Activated T-helper 1 cell treated with Interleukin-2 at 50 U/mL for 16 hours (primary cell): ENCODE measurements at regions not wholly inside any gene's neighbourhood (a gene's known extent, or its start where the extent isn't known, plus 50 kb on each side); places are given as distances from the start of the nearest gene placed in this dataset.

Experiments used
- DNase-seq: peaks from one replicate; pipeline ENCODE4 v3.0.0-alpha.2; 2020; ENCODE audit warnings: low read depth

DNA sequence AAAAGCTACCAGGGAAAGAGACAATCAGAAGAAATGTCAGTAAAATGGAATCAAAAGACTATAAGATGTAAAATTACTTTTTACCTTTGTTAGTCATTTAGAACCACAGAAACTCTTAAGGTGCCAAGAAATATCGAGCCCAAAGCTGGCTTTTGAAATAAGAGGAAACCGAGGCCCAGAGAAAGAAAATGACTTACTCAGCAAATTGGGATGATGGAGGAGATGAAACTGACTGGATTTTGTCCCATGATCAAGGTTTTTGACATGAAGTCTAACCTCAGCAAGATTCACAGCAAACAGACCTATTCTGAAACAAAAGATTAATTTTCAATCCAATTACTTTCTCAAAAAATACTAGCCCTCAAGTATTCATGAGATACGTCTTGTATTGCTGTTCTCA is 696.2 kb upstream of the WWC1 start:
- no peak for DNase-seq

DNA sequence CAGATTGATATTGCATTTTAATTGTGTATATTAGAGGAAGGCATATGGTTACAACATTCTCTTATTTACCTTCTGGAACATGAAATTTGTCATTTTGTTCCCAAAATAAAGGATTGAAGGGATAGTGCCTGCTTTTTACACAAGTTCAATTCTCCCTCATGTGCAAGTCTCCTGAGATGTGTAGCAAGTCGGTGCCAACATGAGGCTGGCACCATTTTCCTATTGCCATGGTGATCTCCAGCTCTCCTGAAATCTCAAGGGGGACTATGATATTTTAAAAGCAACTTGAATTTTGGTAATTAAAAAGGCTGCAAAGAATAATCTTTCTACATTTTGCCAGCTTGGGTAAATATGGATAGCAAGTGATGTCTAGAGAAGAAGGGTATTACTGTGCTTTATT is 693.3 kb upstream of the WWC1 start:
- DNase-seq: no peak

DNA sequence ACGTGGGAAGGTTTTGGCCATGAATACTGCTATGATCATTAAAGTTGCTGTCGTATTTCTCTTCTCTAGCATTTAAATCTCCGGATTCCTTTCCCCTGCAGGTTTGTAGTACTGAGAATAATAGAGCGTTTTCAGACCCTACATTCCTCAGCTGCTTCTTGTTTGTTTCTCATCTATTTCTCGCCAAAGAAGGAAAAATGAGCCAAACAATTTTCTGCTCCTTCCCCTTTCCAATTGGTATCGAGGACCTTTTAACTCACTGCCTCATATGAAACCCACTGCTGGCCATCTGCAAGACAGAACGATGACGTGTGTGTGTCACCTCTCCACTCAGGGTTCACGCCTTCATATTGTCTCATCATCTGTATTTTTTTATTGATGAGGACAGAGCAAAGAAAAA is 689.4 kb upstream of the WWC1 start:
- DNase-seq: no peak

DNA sequence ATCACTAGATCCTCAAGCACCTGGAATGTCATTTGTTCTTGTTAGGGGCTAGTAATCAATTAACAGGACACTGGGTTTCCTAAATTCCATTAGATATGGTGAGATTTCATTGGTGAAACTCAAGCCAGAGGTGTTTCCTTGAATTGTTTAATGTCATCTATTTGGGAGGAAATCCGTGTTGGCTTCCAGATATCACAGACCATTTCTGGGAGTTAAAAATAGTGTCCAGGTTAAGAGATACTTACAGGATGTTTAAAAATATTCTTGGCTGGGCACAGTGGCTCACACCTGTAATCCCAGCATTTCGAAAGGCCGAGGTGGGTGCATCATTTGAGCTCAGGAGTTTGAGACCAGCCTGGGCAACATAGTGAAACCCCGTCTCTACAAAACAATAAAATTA is 688.3 kb upstream of the WWC1 start:
- no peak for DNase-seq

DNA sequence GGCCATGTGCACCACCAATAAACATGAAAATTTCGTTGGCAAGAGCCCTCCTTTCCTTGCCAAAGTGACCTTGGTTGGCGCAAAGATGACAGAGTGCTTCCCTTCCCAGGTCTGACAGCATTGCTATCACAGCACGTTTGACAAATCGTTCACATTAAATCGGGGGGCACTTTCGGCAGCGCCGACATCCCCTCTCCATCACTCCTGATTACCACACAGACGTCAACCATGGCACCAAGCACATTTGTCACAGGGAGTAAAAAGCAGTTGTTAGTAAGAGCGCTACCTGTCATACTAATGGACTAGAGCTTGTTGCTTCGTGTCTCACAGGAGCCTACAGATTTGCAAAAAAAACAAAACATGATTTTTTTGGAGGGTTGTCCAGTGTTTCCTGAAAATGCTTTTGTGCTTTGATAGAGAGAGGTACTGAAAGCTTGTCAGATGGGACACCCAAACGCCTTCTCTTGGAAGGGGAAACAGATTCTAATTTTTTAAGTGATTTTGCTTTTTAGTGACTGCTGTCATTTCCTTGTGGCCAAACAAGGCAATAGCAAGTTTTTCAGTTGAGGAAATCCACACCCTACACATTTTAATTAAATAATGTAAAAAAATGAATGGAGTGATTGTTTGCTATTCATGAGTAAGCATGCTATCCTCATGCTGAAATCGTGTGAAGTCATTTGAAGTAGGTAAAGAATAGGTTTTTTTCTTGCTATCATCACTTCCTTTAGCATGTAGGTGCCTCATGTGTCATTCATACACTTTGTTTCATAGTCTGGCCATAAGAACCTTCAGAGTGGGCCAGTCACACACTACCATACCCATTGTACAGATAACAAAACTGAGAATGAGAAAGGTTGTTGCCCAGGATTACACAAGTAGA is 682.8 kb upstream of the WWC1 start:
- no peak for DNase-seq

DNA sequence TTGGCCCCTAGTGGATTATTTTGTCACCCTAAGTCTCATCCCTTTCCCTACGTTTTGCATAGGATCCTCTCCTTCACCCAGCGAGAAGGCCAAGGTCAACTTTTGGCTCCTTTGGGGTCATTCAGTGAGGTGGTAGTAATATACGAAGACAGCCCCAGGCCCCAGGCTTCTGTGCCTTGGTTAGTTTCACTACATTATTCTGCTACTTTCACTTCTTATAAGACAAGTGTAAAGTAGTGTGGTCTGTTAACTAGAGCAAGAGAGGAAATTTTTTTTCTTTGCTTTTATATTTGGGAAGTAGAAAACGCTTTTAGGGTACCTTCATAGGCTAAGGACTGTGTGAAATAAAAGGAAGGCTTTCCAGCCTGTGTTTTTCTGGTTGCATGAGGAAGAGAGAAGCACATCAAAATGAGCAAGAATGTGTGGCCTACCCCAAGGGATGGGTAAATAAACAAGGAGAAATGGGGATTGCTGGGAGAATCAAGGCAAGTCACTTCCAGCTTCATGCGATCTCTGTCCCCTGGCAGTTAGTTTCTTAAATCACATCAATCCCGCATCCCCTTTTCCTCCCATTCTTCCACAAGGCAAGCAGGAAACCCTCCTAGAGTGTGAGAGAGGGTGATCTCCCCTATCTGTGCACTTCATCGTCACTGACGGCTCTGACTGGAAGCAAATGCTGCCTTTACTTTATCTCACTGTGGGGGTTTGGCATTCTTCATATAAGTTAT is 677.0 kb upstream of the WWC1 start:
- no peak for DNase-seq

DNA sequence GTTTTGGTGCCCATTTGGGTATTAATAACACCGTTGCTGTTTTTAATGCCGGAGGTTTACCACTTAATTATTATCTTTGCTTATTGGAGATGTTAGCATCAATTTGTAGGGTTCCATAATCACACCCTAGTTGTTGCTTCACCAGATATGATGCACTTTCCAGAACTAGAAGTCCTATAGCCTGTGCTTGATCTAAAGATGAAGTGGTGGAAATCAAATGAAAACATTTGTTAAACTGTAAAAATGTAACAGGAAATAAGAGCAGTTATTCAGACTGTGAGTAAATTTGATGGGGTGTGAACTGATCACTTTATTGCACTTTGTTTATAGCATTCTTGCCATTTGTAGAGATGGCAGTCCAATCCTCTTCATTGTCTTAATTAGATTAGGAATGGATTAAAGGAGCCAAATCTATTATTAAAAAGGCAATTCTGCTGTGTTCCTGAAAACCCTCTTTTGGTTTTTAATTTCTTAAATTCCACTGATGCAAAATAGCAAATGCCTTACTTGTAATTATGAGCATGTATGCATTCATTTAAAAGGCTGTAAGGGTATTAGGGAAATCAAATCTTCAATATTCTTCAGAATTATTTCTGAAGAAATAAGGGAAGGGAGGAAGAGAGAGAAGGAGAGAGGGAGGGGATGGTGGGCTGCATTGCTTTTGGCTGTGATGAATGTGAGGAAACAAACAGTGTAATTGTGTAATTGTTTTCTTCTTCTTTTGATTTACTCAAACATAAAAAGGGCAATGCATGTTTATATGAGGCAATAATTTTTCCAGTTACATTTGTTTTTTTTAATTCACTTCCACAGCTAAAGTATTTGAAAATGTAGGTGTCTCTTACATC is 675.2 kb upstream of the WWC1 start:
- no peak for DNase-seq

DNA sequence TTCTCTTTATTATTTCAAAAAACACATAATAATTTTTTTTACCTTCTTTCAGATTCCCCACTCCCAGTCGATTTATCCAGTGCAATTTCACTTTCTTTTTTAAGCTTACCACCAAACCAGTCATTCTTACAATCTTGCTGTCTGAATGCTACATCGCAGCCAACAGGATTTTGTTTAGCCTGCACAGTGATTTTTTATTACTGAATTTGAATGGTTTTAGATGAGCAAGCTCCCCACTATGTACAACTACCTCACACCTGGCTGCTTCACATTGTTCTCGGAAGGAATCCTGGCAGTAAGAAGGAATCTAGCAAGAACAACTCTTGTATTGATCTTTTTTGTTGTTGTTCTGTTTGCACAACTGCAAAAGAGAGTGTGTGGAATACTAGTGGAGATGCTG is 668.1 kb upstream of the WWC1 start:
- no peak for DNase-seq

DNA sequence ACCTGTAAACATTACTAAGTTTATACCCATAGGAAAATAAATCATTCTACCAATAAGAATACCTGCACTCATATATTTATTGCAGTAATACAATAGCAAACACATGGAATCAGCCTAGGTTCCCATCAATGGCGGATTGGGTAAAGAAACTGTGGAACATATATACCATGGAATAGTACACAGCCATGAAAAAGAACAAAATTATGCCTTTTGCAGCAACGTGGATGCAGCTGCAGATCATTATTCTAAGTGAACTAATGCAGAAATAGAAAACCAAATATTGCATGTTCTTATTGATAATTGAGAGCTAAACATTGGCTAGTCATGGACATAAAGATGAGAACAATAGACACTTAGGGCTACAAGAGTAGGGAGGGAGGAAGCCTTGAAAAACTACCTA is 667.4 kb upstream of the WWC1 start:
- DNase-seq: no peak

DNA sequence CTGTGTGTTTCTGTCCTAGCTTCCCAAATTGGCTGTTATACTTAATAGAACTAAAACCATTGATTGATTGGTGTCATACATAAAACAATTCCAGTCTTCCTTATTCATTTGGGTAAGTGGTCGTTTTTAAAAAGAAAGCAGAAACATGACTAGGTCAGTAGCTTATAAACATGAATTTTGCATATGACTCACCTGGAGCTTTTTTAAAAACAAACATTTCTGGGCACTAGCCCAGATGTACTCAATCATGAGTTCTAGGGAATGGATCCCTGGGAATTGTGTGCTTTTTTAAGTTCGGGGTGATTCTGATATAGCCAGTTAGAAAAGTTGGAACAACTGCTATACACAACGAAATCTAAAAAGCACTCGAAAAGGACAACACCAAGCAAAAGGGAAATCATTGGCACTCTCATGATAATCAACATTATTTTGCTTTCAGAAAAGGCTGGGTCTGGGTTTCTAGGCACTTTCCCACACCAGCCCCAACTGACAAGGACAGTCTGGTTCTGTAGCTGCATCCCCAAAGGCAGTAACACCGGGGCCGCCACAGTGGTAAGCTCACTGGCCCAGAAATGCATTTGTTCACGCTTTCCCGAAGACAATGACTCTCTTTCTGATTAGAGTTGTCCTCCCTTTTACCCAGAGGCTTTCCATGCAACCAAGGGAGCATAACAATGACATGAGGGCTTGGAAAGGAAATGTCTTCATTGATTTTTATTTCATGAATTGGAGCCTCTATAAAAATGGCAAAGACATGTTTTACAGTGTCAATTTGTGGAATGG is 664.9 kb upstream of the WWC1 start:
- DNase-seq: no peak

DNA sequence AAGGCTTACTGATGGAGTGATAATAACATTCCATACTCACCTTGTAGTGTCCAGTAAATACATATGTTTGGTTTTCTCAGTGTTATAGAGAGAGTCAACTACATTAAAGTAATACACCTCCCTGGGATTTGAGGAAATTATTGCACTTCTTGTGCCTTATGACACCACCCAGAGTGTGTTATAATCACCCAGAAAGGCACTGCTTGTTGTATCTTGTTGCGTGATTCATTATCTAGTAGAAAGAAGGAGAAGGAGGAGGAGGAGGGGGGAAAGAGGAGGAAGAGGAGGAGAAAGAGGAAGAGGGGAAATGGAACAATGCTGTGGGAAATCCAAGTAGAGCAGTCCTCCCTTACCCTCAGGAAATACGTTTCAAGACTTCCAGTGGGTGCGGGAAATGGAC is 661.8 kb upstream of the WWC1 start:
- DNase-seq: no peak

DNA sequence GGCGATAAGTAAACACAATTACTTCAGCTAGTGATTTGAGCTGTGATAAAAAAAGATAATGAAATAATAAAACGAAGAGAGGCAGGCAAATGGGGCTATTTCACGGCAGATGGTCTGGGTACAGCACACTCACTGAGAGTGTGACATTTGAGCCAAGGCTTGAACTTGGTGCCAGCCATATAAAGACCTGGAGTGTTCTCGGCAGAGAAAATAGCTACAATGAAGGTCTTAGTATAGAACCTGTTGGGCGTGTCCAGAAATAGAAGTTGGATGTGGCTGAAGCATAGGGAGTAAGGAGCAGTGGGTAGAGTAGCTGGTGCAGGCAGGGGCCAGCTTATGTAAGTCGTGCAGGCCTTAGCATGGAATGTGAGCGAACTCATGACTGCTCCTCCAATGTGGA is 660.3 kb upstream of the WWC1 start:
- no peak for DNase-seq

DNA sequence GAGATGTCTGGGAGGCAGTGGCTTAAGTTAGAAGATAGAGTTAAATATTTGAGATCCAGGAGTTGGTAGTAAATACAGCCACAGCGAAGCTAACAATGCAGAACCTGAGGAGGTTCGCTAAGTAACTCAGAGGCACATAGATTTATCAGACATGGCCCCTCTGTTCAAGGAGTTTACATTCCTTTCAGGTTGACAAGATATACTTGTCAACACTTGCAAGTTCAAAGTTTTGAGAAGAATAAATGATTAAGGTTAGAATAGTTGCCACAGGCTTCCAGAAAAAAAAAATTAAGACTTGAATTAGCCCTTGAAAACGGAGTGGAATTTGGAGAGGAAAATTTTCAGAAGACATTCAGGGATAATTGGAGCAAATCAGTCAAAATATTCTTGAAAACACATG is 658.3 kb upstream of the WWC1 start:
- no peak for DNase-seq

DNA sequence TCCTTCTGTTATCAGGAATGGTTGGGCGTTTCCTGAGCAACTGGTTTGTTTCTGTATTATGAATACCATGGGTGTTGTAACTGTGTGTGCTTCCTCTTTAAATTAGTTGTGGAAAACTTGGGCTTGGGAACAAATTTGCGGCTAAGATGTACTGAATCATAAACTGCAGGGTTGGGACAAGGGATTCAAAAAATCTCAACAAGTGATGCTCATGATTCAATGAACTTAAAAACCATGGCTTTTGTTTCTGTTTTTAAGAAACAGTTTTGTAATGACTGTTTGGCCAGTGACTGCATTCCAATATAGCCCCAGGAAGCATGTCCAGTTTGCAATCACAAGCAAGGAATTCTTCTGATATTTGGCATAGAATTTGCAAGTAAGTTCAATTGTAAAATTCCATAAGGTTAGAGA is 657.5 kb upstream of the WWC1 start:
- no peak for DNase-seq

DNA sequence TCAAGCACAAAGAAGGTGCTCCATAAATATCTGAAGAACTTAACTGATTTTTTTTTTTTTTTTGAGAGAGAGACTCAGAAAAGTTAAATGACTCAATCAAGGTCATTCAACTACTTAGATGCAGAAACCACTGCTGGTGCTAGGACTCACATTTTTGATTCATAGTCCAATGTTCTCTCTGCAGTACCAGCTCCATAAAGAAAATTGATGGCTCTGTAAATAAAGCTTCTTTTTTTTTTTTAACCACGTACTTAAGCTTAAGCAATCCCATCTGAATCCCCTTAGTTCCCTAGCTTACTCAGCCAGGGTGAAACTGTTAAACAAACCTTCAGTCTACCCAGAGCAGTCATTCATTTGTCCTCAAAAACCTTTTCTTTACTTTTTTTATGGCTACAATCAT is 657.0 kb upstream of the WWC1 start:
- DNase-seq: no peak

DNA sequence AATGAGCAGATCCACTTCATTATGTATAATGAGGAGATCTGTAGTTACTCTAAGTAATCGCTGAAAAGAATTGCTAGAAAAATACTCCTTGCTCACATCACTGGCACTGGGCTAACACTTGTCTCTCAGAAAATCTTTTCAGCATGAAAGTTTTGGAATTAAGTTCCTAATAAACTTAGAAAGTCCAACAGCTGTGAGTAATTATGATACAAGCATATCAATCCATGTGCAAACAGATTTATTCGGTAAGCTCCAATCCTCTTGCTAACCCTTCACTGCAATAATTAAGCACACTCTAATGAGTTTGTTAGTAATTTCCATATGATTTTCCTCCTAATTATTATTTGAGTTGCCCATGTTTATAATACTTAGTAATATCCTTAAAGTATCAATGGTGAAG is 652.6 kb upstream of the WWC1 start:
- DNase-seq: no peak

DNA sequence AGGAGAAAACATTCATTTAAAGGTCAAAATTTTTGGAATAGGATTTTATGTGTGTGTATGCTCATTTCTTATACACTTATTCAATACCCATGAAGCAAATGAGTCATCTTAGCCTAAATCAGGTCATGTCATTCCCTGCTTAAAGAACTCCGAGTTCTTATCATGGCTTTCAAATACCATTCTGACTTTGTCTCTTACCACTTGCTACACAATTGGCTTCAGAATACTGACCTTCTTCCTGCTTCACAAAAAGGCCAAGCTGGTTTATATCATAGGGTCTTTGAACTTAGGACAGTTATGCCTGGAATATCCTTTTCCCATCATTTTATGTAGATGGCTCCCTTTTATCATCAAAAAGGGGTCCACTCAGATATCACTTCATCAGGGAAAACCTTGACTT is 652.2 kb upstream of the WWC1 start:
- no peak for DNase-seq

DNA sequence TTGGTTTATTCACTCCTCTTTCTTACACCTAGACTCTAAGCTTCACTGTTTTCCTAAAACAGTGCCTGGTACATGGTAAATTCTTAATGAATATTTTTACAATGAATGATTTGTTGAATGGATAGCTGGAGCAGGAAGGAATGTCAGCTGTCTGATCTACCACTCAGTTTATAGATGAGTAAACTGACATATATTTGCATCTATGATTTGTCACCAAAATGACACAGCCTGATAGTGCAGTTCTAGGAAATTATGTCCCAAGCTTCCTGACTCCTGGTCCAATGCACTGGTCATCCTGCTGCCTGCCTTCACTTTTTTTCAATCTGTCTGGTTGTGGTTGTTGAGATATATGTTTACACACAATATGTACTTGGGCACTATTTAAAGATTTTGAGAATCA is 651.7 kb upstream of the WWC1 start:
- DNase-seq: no peak

DNA sequence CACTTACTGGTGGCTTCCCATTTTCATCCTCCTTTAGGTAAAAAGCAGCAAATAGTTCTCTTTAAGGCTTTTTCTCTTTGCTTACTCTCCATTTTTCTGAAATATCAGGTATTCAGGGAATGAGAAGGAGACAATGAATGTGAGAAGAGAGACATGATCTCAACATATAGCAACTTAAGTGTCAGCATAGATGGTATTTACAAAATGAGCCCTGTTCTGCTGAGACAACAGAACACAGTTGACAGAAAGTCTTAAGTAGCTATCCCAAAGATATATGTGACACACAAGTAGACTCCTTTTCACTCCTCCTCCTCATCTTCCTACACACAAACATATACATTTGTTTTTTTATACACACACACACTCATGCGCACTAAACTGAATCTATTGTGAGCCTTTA is 649.3 kb upstream of the WWC1 start:
- DNase-seq: no peak

DNA sequence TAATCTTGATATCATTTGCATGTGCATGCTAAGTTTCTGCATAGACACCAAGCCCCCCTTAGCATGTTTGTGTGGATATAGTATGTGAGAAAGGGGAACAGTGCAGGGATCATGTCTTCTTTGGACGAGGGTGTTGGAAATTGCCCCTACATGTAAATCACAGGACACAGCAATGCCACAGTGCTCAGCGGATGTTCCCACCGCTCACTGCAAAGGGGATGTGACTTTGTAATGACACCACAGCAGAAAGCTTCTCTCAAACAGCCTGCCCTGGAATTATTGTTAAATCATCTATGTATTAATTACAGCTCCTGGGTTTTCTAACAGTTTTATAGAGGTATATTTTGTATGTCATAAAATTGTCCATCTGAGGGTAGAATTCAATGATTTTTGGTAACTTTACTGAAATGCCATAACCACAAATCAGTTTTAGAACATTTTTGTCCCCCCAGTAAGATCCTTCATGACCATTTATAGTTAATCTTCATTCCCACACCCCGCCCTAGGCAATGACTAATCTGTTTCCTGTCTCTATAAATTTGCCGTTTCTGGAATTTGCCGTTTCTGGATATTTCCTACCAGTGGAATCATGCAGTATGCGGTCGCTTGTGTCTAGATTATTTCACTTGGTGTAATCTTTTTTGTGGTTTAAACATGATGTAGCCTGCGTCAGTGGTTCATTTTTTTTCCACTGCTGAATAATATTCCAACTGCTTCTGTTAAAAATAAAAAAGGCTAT is 648.5 kb upstream of the WWC1 start:
- no peak for DNase-seq

DNA sequence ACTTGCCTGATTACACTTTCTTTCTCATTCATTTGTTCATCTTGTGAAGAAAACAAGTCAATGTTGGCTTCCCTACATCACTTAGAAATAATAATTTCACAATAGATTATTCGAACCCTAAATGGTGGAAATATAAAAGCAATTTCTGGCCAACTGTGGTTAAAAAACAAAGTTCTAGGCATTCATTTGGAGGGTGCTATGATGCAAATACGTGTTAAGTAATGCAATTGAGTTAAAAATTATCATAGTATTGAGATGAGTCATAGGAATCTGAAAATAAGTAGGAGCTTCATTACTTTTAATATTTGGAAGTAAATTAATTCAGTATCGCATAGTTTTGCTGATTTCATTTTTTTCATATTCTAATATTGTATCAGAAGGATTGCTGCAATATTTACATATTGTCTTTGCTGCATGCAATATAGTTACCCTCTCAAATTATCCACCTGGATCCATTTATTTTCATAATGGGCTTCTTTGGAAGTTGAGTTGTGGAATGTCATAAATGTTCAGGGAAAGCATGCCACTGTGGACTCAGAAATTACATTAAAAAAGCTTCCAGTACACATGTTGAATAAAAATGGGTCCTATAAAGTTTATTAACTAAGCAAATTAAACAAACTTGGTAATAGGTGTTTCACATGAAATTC is 647.7 kb upstream of the WWC1 start:
- no peak for DNase-seq
